Memory B cell (primary cell): ENCODE measurements at regions not wholly inside any gene's neighbourhood (a gene's known extent, or its start where the extent isn't known, plus 50 kb on each side); places are given as distances from the start of the nearest gene placed in this dataset.

Experiments
- ATAC-seq: fragments of 150-1000 bp; cut with Tn5 transposase; 2 replicates; pipeline ENCODE4 v1.10.0; 2021; ENCODE audit warnings: low read depth, mild to moderate bottlenecking, moderate library complexity
- DNase-seq, 2 donors: peaks; one replicate each; pipeline ENCODE4 v3.0.0; 2022; ENCODE audit warnings: low spot score in 2 of 2
- H3K27ac Mint-ChIP-seq: one replicate; pipeline ENCODE4 v1.8.0; 2022; ENCODE audit warnings: mild to moderate bottlenecking, moderate library complexity, mixed read lengths
- H3K27me3 Mint-ChIP-seq: one replicate; pipeline ENCODE4 v1.8.0; 2022; ENCODE audit warnings: mixed read lengths
- H3K36me3 Mint-ChIP-seq: one replicate; pipeline ENCODE4 v1.8.0; 2022; ENCODE audit warnings: mild to moderate bottlenecking, mixed read lengths
- H3K4me1 Mint-ChIP-seq: one replicate; pipeline ENCODE4 v1.8.0; 2022; ENCODE audit warnings: mixed read lengths
- H3K4me3 Mint-ChIP-seq: one replicate; pipeline ENCODE4 v1.8.0; 2022; ENCODE audit warnings: mild to moderate bottlenecking, moderate library complexity, mixed read lengths
- H3K9me3 Mint-ChIP-seq: one replicate; pipeline ENCODE4 v1.8.0; 2022; ENCODE audit warnings: mixed read lengths

DNA sequence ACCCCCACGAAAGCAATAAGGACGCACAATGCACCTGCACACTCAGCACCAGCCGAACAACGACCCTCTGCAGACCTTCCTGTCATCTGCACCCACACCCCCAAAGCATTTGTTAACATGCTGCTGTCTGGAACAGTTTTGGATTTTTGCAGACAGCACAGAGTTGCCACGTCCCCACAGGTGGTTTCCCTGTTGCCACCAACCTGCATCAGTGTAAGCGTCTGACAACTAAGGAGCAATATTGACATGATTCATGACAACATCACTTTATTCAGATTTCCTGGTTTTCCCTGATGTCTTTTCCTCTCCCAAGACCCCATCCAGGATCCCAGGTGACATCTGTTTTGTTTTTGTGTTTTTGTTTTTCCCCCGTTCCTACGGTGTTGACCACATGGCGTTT lies 150.7 kb upstream of the C14orf180 start:
- Mint-ChIP-seq H3K4me3 (no peak overlapping the region), H3K4me1 (peaks cover 2% of the 10 kb centered on the region)

DNA sequence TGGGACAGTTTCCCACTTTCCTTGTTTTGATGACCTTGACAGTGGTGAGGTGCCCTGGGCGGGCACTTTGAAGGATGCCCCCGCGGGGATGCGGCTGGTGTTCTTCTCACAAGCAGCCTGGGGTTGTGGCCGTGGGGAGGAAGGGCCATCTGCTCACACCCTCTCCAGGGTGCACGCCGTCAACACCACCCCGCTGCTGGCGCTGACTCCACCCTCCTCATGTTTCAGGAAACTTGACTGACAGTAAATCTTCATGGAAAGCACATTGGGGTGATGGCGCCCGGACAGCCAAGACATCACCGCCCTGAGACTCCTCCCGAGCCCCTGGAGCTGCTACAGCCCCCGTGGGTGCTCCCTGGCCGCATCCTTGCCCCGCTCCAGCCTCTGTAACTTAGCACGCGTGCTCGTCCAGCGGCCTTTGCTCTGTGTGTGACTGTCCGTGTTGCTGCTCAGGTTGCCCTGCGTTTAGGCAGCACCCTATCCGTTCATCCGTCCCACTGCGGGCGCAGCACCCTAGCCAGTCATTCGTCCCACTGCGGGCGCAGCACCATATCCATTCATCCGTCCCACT lies 150.2 kb upstream of the C14orf180 start:
- Mint-ChIP-seq H3K4me3 (no peak overlapping the region), H3K36me3 (no peaks in the 10 kb centered on the region), H3K27me3 (peaks cover 20% of the 10 kb centered on the region), H3K27ac (no peak overlapping the region), H3K9me3 (no peaks in the 10 kb centered on the region), H3K4me1 (peaks cover 2% of the 10 kb centered on the region)
- DNase-seq (no peak), ATAC-seq (no peak)

More for the DNA sequence above, 150.7 kb upstream of the C14orf180 start:
- H3K27me3 Mint-ChIP-seq: peaks cover 22% of the 10 kb centered on the region
- H3K9me3 Mint-ChIP-seq: no peaks in the 10 kb centered on the region
- ATAC-seq (no peak), DNase-seq (no peak)
- H3K27ac Mint-ChIP-seq: no peak overlapping the region
- no peaks in the 10 kb centered on the region for H3K36me3 Mint-ChIP-seq

DNA sequence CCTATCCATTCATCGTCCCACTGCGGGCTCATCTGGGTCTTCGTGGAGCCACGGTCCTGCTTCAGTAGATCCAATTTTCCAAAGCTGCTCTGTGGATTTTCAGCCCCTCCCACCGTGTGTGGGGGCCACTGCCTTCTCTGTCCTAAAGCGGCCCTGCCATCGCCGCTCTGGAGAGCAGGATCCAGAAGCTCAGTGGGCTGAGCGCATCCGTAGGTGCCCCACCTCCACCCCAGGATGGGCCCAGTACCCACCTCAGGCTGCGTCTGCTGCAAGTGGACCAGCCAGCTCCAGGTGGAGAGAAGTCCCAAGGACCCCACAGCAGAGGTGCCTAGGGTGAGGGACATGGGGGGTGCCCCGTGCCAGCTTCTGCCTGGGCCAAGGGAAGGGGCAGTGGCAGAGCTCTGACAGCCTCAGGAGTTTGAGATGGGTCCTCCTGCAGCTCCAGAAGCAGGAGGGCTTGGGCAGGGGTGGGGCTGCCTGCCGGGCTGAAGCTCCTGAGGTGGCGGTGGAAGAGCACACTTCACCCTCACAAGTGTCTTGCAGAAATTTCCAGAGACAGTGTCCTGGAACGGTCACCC lies 148.1 kb upstream of the C14orf180 start:
- Mint-ChIP-seq H3K4me3 (no peak overlapping the region), H3K4me1 (peaks cover 2% of the 10 kb centered on the region), H3K27ac (no peak overlapping the region), H3K27me3 (peaks cover 21% of the 10 kb centered on the region), H3K36me3 (no peaks in the 10 kb centered on the region), H3K9me3 (no peaks in the 10 kb centered on the region)
- DNase-seq: no peak
- ATAC-seq: no peak

DNA sequence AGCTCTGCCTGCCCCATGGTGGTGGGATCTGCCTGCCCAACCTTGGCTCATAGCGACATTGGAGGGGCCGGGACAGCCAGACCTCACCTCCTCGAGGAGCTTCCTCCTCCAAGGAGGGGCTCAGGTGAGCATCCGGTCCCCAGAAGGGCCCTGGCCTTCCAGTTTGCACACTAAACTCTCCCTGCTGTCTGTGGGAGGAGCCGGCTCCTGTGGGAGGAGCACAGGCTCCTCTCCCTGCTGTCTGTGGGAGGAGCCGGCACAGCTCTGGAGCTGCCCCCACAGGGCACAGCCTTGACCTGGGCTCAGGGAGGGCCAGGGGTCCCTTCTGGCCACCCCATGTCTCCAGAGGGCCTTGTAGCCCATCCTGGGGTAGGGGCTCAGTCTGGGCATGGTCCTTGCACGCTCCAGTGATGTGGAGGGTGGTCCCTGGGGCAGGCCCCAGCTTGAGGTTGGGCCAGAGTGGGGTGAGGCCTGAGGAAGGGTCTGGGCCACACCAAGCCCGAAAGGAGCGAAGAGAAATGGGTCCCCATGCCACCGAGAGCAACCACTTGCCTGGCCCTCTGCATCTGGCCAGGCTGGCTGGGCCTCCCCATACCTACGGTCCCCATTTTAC lies 147.5 kb upstream of the C14orf180 start:
- H3K4me1 Mint-ChIP-seq: peaks cover 2% of the 10 kb centered on the region
- no peak for ATAC-seq
- no peak overlapping the region for H3K27ac Mint-ChIP-seq
- H3K36me3 Mint-ChIP-seq: no peaks in the 10 kb centered on the region
- peaks cover 21% of the 10 kb centered on the region for H3K27me3 Mint-ChIP-seq
- H3K9me3 Mint-ChIP-seq: no peaks in the 10 kb centered on the region
- DNase-seq: no peak
- H3K4me3 Mint-ChIP-seq: no peak overlapping the region

DNA sequence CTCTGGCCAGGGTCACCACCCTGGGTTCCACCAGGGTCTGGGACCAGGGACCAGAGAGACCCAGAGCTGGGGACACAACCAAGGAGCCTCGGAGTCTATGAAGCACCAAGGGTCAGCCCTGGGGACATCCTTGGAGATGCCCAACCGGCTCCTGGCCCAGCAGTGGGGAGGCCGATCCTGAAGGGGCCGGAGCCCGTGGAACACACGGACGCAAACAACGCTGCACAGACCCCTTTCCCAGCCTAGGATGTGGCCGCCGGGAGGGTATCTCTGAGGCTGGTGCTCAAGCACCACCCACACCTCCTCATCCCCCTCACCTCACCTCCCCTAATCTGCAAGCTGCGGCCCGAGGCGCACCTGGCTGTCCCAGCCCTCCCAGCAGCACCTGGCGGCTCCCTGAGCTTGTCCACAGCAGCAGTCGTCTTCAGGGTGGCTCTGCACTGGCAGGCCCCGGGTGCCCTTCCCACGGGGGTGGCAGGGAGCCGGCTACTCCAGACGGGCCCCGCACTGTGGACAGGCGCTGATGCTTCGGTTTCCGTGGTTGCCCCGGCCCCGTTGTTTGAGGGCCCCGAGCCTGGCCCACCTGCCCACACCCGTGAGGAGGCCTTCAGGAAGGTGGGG lies 146.8 kb upstream of the C14orf180 start:
- ATAC-seq (no peak), DNase-seq (no peak)
- Mint-ChIP-seq H3K4me3 (no peak overlapping the region), H3K27ac (no peak overlapping the region), H3K4me1 (peaks cover 2% of the 10 kb centered on the region), H3K9me3 (no peaks in the 10 kb centered on the region), H3K27me3 (peaks cover 21% of the 10 kb centered on the region), H3K36me3 (no peaks in the 10 kb centered on the region)

DNA sequence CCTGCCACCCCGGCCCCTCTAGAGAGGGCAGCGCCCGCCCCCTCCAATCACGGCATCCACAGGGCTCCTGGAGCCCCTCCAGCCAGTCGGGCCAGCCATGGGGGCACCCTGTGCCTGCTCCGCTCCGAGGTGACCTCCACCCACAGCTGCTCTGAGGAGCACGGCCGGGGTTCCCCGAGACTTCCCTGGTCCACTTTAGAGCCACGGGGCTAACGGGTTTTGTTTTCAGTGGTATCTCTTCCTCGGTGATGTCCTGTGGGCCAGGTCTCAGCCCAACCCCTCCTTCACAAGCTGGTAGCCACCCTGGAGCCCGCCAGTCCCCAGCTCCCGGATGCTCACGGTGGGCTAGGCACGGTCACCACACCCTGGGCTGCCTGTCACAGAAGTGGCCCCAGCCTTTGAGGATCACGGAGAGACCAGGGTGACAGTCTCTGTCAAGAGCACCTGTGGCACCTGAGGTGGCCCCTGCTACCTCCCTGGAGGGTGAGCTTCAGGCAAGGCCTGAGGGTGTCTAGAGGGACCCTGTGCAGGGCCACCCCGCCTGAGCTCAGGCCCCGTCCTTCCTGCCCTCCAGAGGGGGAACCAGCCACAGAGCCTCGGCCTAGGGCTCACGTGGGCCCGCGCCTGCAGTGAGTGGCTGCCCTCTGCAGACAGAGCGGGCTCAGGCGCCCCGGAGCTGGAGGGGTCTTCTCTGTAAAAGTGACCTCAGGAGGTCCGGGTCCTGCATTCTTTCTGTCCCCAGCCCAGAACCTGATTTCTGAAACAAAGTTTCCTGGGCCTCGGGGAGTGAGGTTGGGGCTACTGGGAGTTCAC lies 146.0 kb upstream of the C14orf180 start:
- ATAC-seq (no peak), DNase-seq (no peak)
- H3K4me3 Mint-ChIP-seq: no peak overlapping the region
- no peak overlapping the region for H3K27ac Mint-ChIP-seq
- H3K9me3 Mint-ChIP-seq: no peaks in the 10 kb centered on the region
- peaks cover 20% of the 10 kb centered on the region for H3K27me3 Mint-ChIP-seq
- peaks cover 2% of the 10 kb centered on the region for H3K4me1 Mint-ChIP-seq
- no peaks in the 10 kb centered on the region for H3K36me3 Mint-ChIP-seq

DNA sequence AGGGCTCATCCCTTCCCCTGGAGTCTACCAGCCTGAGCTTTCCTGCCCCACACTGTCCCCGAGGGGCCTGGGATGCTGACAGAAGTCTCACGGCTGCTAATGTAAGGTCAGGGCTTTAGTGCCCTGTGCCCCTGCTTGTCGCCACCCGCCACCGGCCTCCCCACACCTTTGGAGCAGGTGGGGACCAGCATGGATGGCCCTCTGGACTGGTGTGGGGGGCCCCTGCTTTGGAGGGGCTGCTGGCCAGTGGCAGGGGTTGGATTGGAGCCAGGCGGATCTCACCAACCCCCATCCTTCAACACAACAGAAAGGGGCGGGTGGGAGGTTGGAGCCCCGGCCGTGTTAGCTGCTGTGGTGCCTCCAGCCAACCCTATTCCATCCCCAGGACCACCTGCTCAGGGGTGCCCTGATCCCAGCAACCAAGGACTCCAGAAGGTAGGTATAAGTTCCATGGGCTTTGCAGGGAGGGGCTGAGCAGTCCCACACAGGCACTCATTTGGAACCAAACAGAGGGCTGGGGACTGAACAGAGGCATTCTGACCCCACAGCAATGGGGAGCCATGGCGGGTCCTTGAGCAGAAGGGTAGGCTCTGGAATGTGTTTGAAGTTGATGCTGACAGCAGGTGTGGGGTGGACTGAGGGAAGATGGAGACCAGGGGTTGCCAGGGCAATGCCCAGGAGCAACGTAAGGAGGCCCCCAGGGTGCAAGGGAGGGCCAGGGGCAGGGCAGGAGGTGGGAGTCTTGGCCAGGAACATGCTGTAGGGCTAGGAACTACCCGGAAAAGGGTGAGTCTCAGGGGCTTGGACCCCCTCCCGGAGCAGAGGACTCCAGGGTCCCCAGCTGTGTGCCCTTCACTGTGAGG lies 145.1 kb upstream of the C14orf180 start:
- peaks cover 20% of the 10 kb centered on the region for H3K27me3 Mint-ChIP-seq
- no peaks in the 10 kb centered on the region for H3K9me3 Mint-ChIP-seq
- no peak overlapping the region for H3K27ac Mint-ChIP-seq
- DNase-seq: no peak
- no peak for ATAC-seq
- no peak overlapping the region for H3K4me3 Mint-ChIP-seq
- H3K36me3 Mint-ChIP-seq: no peaks in the 10 kb centered on the region
- H3K4me1 Mint-ChIP-seq: peaks cover 2% of the 10 kb centered on the region

DNA sequence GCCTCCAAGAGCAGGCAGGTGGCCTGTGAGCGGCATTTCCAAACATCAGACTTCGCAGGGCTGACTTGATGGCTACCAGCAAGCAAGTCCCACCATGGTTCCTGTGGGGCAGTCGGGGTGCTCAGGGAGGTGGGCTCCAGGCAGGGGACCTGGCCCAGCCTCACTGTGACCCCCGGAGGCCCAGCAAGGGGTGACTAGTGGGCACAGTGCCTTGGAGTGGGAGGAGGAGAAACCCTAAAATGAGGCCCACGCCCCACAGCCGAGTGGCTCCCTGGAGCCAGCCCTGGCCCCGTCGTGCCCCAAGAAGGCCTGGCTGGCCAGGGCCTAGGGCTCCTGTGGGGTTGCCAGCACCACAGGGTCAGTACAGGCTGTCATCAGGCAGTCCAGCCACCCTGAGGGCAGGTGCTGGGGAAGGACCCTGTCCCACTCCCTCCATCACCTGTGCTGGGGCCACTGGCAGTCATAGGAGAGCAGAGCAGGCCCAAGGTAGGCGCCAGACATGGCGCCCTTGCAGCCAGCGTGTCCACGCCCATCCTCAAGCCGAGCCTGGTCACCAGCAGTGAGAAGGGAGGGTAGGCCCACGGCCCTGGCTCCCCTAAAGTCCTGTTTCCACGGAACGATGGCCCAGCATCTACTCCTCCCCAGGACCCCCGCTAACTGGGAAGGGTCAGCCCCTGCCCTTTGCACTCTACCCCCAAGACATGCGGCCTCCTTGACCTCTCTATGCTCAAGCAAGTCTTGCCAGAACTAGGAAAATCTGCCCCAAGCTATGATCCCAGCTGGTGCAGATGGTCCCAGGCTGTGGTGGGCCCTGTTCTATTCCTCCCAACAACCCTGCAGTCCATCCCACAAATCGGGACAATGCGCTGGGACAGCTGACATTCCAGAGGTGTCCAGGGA lies 144.2 kb upstream of the C14orf180 start:
- no peak for DNase-seq
- Mint-ChIP-seq H3K4me3 (no peak overlapping the region), H3K36me3 (no peaks in the 10 kb centered on the region), H3K9me3 (no peaks in the 10 kb centered on the region), H3K4me1 (no peaks in the 10 kb centered on the region), H3K27me3 (peaks cover 17% of the 10 kb centered on the region), H3K27ac (no peak overlapping the region)
- ATAC-seq: no peak

DNA sequence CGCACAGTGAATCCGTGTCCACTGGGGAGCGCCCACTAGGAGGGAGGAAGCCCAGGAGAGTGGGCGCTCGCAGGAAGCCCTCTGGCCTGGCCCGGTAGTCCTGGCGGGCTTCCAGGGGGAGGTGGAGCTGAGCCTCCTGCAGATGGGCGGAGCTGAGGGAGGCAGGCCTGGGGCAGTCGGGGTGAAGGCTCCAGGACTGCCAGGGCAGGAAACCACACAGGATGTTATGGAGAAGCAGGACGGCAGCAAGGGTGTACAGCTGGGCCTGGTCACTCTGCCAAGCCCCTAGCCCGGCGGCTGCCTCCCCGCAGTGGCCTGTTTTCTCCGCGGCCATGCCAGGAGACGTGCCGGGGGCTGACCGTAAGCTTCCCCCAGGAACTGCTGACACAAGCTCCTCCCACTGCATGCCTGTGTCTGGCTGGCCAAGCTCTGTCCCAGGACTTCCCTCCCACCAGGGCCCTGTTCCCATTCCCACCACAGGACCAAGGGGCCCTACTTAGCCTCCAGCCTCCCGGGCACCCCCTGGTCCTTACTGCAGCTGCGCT lies 143.4 kb upstream of the C14orf180 start:
- Mint-ChIP-seq H3K27me3 (peaks cover 11% of the 10 kb centered on the region), H3K4me3 (no peak overlapping the region), H3K36me3 (no peaks in the 10 kb centered on the region), H3K27ac (no peak overlapping the region), H3K4me1 (no peaks in the 10 kb centered on the region), H3K9me3 (no peaks in the 10 kb centered on the region)
- ATAC-seq: no peak
- no peak for DNase-seq

DNA sequence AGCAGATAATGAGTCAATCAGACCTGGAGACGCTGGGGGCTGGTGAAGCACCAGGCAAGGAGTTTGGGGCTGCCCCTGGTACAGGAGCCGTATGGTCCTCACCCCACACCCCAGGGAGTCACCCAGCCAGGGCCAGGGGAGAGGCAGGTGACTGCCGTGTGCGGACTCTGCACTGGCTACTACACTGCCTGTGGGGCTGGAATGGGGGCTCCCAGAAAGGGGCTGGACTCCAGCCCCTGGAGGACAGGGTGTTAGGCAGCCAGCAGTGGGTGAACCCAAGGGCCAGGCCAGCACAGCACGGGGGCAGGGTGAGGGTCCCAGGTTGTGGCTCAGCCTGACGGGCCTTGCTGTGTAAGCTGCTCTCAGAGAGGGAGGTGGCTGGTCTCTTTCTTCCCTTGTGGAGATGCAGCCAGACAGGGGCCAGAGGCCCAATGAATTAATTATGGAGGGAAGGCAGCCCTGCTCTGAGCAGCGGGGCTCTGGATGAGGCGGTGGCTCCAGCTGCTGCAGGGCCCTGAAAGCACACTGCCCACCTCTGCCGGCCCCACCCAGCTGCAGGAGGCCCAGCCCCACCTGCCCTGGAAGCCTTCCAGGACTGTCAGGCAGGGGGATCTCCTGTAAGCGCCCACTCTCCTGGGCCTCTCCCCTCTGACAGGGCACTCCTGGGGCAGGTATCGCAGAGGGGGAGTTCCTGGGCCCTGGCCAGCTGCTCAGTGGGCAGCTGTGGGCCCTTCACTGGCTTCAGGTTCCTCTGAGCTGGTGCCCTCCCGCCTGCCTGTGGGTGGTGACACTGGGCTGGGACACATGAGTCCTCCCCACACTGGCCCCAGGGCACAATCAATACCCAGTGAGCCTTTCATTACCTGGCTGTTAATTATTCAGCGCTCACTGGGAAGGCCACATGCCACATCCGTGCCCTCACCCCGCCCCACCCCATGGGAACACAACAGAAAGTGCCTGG lies 142.5 kb upstream of the C14orf180 start:
- Mint-ChIP-seq H3K36me3 (no peaks in the 10 kb centered on the region), H3K27me3 (peaks cover 8% of the 10 kb centered on the region), H3K4me1 (no peaks in the 10 kb centered on the region), H3K4me3 (no peak overlapping the region), H3K9me3 (no peaks in the 10 kb centered on the region), H3K27ac (no peak overlapping the region)
- DNase-seq (no peak), ATAC-seq (no peak)

DNA sequence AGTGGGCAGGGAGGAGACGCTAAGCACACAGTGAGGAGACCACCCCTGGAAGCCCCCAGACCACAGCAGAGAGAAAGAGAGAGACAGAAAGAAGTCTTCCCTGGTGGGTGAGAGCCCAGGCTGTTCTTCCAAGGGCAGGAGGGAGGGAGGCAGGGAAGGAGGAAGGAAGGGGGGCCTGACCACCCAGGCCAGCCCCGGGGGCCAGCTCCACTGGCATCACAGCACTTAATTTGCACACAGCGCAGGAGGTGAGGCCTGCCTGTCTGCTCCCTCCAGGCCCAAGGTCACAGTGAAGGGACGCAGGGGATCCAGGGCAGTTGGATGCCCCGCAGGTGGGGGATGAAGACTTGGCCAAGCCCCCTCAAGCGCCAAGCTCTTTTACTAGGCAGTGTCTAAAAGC lies 141.9 kb upstream of the C14orf180 start:
- DNase-seq (no peak), ATAC-seq (no peak)
- no peaks in the 10 kb centered on the region for H3K36me3 Mint-ChIP-seq
- no peaks in the 10 kb centered on the region for H3K4me1 Mint-ChIP-seq
- no peak overlapping the region for H3K4me3 Mint-ChIP-seq
- no peaks in the 10 kb centered on the region for H3K9me3 Mint-ChIP-seq
- H3K27ac Mint-ChIP-seq: no peak overlapping the region
- H3K27me3 Mint-ChIP-seq: peaks cover 8% of the 10 kb centered on the region
